Epithelial cell of proximal tubule (primary cell): ENCODE measurements at regions not wholly inside any gene's neighbourhood (a gene's known extent, or its start where the extent isn't known, plus 50 kb on each side); places are given as distances from the start of the nearest gene placed in this dataset.
A peak's percentile ranks its signal among the peaks of the same experiment; 100 is the strongest.

Experiments used
- DNase-seq: peaks from one replicate; pipeline ENCODE4 v3.0.0-alpha.2; 2011; ENCODE audit warnings: low read depth
- H3K4me3 ChIP-seq: 2 replicates; pipeline ENCODE4 v1.5.1; 2011; ENCODE audit warnings: low read depth, mild to moderate bottlenecking, low read length
- TF ChIP-seq, protein P1 (sequence below): conservative IDR thresholded peaks from 2 replicates; pipeline ENCODE4 v1.5.1; 2012; ENCODE audit warnings: low read depth, mild to moderate bottlenecking, low read length

DNA sequence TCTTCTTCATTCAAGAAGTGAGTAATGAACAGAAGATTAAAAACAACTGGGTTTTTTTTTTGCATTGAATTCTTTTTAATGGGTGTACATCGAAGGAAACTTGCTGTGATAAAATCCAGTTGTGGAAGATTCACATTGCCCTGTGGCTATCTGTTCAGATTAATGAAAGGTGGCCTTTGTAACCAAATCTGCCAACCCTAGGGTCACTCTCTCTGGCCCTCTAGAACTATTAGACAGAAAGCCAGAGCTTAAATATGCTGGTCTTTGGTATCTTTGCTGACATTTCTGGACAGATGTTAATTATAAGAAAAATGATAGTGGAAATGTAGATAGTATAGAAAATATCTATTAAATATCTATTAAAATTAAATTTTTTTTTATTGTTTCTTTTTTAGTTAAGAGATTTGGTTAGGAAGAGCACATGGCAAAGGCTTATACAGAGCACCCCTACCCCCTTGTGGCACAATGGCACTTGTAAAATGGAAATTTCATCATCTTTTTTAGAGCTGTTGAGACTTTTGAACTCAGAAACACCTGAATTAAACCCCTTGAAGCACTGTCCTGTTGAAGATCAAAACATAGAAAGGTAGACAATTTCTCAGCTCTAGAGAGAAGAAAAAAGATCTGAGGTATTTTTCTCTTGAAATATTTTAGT, 572.5 kb downstream of the PKHD1 start:
- peak overlapping the region; percentile 41 for H3K4me3 ChIP-seq
- TF ChIP-seq, protein P1, sequence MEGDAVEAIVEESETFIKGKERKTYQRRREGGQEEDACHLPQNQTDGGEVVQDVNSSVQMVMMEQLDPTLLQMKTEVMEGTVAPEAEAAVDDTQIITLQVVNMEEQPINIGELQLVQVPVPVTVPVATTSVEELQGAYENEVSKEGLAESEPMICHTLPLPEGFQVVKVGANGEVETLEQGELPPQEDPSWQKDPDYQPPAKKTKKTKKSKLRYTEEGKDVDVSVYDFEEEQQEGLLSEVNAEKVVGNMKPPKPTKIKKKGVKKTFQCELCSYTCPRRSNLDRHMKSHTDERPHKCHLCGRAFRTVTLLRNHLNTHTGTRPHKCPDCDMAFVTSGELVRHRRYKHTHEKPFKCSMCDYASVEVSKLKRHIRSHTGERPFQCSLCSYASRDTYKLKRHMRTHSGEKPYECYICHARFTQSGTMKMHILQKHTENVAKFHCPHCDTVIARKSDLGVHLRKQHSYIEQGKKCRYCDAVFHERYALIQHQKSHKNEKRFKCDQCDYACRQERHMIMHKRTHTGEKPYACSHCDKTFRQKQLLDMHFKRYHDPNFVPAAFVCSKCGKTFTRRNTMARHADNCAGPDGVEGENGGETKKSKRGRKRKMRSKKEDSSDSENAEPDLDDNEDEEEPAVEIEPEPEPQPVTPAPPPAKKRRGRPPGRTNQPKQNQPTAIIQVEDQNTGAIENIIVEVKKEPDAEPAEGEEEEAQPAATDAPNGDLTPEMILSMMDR, result peak; percentile 44
- DNase-seq, result no peak

DNA sequence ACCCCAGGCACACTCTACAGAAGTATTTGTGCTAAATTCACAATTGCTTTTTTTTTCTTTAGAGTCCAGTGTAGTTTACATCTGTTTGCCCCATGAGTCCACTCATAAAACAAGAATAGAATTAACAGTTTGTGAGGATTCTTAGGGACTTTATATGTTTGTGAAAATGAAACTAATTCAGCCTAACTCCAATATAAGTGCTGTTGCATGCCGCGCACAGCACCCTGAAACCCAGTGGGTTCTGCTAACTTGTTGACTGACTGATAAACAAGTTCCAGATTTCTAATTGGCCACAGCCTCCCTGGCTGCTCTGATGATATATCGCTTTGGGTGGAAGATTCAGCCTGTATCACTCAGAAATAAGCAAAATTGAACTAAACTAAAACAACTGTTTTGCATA, 561.4 kb downstream of the PKHD1 start:
- no peak for DNase-seq
- TF ChIP-seq, protein P1, result no peak
- no peak overlapping the region for H3K4me3 ChIP-seq

DNA sequence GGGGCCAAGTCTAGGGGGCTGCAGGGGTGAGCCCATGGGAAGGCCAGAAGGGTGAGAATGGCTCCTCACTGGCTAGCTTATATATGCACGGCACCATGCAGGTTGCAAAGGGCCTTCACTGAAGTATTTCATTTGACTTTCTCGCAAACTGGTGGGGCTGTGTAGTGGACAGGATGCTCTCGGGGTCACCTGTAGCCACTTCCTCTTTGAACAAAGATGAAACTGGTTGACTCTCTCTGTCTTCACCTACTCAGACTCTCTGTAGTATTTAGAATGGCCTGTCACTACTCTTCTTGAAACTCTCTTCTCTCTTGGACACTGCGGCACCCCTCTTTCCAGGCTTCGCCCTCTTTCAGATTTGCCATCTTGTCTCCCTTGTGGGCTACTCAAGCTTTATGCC, 560.5 kb downstream of the PKHD1 start:
- no peak overlapping the region for H3K4me3 ChIP-seq
- TF ChIP-seq, protein P1, result no peak
- no peak for DNase-seq

DNA sequence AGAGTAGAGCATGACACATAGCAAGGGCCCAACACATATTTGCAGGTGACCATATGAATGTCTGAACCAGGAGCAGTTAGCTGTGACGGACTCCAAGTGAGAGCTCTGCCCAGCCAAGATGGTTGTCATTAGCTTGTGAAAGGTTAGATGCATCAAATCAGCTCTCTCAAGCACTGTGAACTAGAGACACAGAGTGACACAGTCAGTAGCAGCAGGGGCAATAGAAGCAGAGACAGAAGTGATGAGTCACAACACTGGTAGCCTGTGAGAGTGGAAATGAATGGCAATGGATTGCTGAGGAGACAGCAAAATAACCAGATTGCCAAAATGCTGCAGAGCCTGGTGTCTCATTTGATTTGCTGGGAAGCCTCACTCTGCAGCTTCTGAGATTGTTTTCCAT, 558.9 kb downstream of the PKHD1 start:
- TF ChIP-seq, protein P1, result no peak
- no peak overlapping the region for H3K4me3 ChIP-seq
- no peak for DNase-seq

DNA sequence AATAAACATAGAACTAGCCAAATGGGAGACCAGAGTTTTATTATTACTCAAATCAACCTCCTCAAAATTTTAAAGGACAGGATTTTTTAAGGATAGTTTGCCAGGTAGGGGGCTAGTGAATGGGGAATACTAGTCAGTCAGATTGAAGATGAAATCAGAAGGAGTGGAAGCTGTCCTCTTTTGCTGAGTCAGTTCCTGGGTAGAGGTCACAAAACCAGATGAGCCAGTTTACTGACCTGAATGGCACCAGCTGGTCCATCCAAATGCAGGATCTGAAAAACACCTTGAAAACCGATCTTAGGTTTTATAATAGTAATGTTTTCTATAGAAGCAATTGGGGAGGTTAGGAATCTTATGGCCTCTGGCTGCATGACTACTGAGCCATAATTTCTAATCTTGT, 558.2 kb downstream of the PKHD1 start:
- no peak for DNase-seq

DNA sequence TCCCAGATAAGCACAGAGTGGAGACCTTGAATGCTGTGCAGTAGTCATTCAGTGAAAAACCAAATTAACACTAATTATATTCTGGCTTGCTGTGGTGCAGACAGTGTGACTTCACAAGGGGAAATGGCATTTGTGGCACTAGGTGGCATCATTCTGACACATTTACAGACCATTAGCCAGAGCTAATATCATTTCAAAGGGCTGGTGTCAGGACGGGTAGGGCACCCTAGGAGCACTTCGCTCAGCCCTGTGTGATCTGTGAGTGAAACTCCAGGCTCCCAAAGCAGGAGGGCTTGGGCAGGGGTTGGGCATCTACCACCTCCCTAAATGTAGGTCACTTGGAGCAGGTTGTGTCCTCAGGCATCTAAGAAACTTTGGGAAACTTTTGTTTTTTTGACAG, 555.8 kb downstream of the PKHD1 start:
- no peak for DNase-seq
- no peak overlapping the region for H3K4me3 ChIP-seq
- TF ChIP-seq, protein P1, result no peak

More for the DNA sequence above, 558.2 kb downstream of the PKHD1 start:
- TF ChIP-seq, protein P1, result no peak
- no peak overlapping the region for H3K4me3 ChIP-seq

DNA sequence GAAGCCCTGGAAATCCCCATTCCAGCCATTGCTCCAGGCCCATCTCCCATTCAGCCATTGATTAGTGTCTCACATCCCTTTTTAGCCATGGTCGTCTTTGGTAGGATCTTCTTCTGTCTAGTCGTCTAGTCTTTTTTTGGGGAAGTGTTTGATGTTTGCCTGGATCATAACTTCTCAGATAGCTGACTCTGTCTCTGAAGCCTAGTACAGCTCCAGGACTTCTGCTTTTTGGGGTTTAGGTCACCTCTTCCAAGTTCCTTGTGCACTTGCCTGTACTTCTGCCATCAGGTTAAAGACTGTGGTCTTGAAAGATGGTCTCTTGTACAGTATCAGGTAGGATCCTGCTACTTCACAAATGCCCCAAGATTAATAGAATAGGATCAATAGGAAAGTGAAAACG, 553.5 kb downstream of the PKHD1 start:
- no peak for DNase-seq
- no peak overlapping the region for H3K4me3 ChIP-seq
- TF ChIP-seq, protein P1, result no peak
